HEK293 (cell line): ENCODE measurements at regions not wholly inside any gene's neighbourhood (a gene's known extent, or its start where the extent isn't known, plus 50 kb on each side); places are given as distances from the start of the nearest gene placed in this dataset.

Experiments
- CTCF ChIA-PET: fragments of 350-600 bp; formaldehyde crosslinking; extraction: SDS; loops from one replicate; lab custom pipeline; 2021; ENCODE audit warnings: antibody characterized with exemption; lab: Yijun Ruan, JAX
- POLR2A ChIA-PET: fragments of 300-600 bp; formaldehyde crosslinking; extraction: SDS; loops from one replicate; lab custom pipeline; 2020; ENCODE audit warnings: antibody characterized with exemption, inconsistent platforms; lab: Yijun Ruan, JAX
- H3K27ac ChIP-seq: fragments of 200-500 bp; sonication (Bioruptor generic); 2 replicates; pipeline ENCODE4 v1.5.1; 2014; ENCODE audit warnings: low read depth, low read length, control low read depth, inconsistent platforms; ENCODE audit errors: extremely low read depth
- H3K36me3 ChIP-seq, 2 experiments: fragments of 200-500 bp in 1 of 2; sonication (Bioruptor generic) in 1 of 2; 1 replicate in 1 of 2; 2 replicates in 1 of 2; pipeline ENCODE4 v1.5.1; 2014 to 2017; ENCODE audit warnings: inconsistent platforms in 2 of 2, low read length in 2 of 2; ENCODE audit not compliant: control insufficient read depth in 2 of 2, insufficient read depth in 1 of 2
- H3K4me1 ChIP-seq: fragments of 200-500 bp; sonication (Bioruptor generic); 2 replicates; pipeline ENCODE4 v1.5.1; 2014; ENCODE audit warnings: mild to moderate bottlenecking, low read length, inconsistent platforms; ENCODE audit not compliant: control insufficient read depth, insufficient read depth
- H3K4me3 ChIP-seq: 2 replicates; pipeline ENCODE4 v1.5.1; 2011; ENCODE audit warnings: low read depth, mild to moderate bottlenecking, control low read depth, low read length, moderate library complexity
- H3K9me3 ChIP-seq: fragments of 200-500 bp; sonication (Bioruptor generic); 2 replicates; pipeline ENCODE4 v1.5.1; 2014; ENCODE audit warnings: low read depth, low read length, inconsistent platforms; ENCODE audit not compliant: control insufficient read depth, insufficient read depth
- BCL11B ChIP-seq: fragments of 450-650 bp; formaldehyde crosslinking; IDR thresholded peaks from 2 replicates; pipeline ENCODE4 v1.5.1; 2016; ENCODE audit warnings: low read depth, missing biosample characterization, missing genetic modification characterization
- GLIS2 ChIP-seq: fragments of 450-650 bp; formaldehyde crosslinking; IDR thresholded peaks from 2 replicates; pipeline ENCODE4 v1.5.1; 2016; ENCODE audit warnings: missing biosample characterization, missing genetic modification characterization
- KLF16 ChIP-seq: fragments of 450-650 bp; formaldehyde crosslinking; IDR thresholded peaks from 2 replicates; pipeline ENCODE4 v1.5.1; 2017; ENCODE audit warnings: missing biosample characterization, missing genetic modification characterization
- MEIS1 ChIP-seq: sonication (generic); formaldehyde crosslinking; IDR thresholded peaks from 2 replicates; pipeline ENCODE4 v1.8.1; 2022; ENCODE audit warnings: missing genetic modification reagents, mild to moderate bottlenecking, borderline replicate concordance
- SP3 ChIP-seq: fragments of 450-650 bp; formaldehyde crosslinking; IDR thresholded peaks from 2 replicates; pipeline ENCODE4 v1.5.1; 2016; ENCODE audit warnings: missing biosample characterization, missing genetic modification characterization
- YY2 ChIP-seq: fragments of 450-650 bp; formaldehyde crosslinking; IDR thresholded peaks from 2 replicates; pipeline ENCODE4 v1.5.1; 2016; ENCODE audit warnings: missing biosample characterization, missing genetic modification characterization
- ZBTB17 ChIP-seq: fragments of 450-650 bp; formaldehyde crosslinking; IDR thresholded peaks from 2 replicates; pipeline ENCODE4 v1.5.1; 2016; ENCODE audit warnings: missing biosample characterization, missing genetic modification characterization
- ZEB2 ChIP-seq: fragments of 450-650 bp; formaldehyde crosslinking; IDR thresholded peaks from 2 replicates; pipeline ENCODE4 v1.5.1; 2016; ENCODE audit warnings: missing biosample characterization, missing genetic modification characterization
- ZFHX2 ChIP-seq: fragments of 450-650 bp; formaldehyde crosslinking; conservative IDR thresholded peaks from 2 replicates; pipeline ENCODE4 v1.5.1; 2016; ENCODE audit warnings: missing biosample characterization, missing genetic modification characterization
- ZNF121 ChIP-seq: fragments of 450-650 bp; formaldehyde crosslinking; IDR thresholded peaks from 2 replicates; pipeline ENCODE4 v1.5.1; 2016; ENCODE audit warnings: missing biosample characterization, missing genetic modification characterization
- ZNF140 ChIP-seq: fragments of 450-650 bp; formaldehyde crosslinking; IDR thresholded peaks from 2 replicates; pipeline ENCODE4 v1.5.1; 2016; ENCODE audit warnings: missing biosample characterization, missing genetic modification characterization
- ZNF155 ChIP-seq: fragments of 450-650 bp; formaldehyde crosslinking; IDR thresholded peaks from 2 replicates; pipeline ENCODE4 v1.5.1; 2016; ENCODE audit warnings: missing biosample characterization, missing genetic modification characterization
- ZNF175 ChIP-seq: fragments of 450-650 bp; formaldehyde crosslinking; IDR thresholded peaks from 2 replicates; pipeline ENCODE4 v1.5.1; 2016; ENCODE audit warnings: missing biosample characterization, missing genetic modification characterization
- ZNF2 ChIP-seq: fragments of 450-650 bp; formaldehyde crosslinking; IDR thresholded peaks from 2 replicates; pipeline ENCODE4 v1.5.1; 2016; ENCODE audit warnings: missing biosample characterization, missing genetic modification characterization
- ZNF211 ChIP-seq: fragments of 450-650 bp; formaldehyde crosslinking; IDR thresholded peaks from 2 replicates; pipeline ENCODE4 v1.5.1; 2016; ENCODE audit warnings: low read depth, missing biosample characterization, missing genetic modification characterization
- ZNF23 ChIP-seq: fragments of 450-650 bp; formaldehyde crosslinking; IDR thresholded peaks from 2 replicates; pipeline ENCODE4 v1.5.1; 2016; ENCODE audit warnings: missing biosample characterization, missing genetic modification characterization, borderline replicate concordance
- ZNF341 ChIP-seq: fragments of 450-650 bp; formaldehyde crosslinking; IDR thresholded peaks from 2 replicates; pipeline ENCODE4; 2016; ENCODE audit warnings: low read depth, missing biosample characterization, missing genetic modification characterization
- ZNF510 ChIP-seq: fragments of 450-650 bp; formaldehyde crosslinking; IDR thresholded peaks from 2 replicates; pipeline ENCODE4 v1.5.1; 2018; ENCODE audit warnings: mild to moderate bottlenecking, missing genetic modification characterization, missing biosample characterization; ENCODE audit not compliant: insufficient replicate concordance
- ZNF623 ChIP-seq: fragments of 450-650 bp; formaldehyde crosslinking; IDR thresholded peaks from 2 replicates; pipeline ENCODE4 v1.5.1; 2016; ENCODE audit warnings: missing biosample characterization, missing genetic modification characterization
- ZNF658 ChIP-seq: fragments of 450-650 bp; formaldehyde crosslinking; IDR thresholded peaks from 2 replicates; pipeline ENCODE4; 2016; ENCODE audit warnings: missing biosample characterization, missing genetic modification characterization
- ZNF701 ChIP-seq: fragments of 450-650 bp; formaldehyde crosslinking; IDR thresholded peaks from 2 replicates; pipeline ENCODE4 v1.5.1; 2016; ENCODE audit warnings: missing biosample characterization, missing genetic modification characterization
- ZNF707 ChIP-seq: fragments of 450-650 bp; formaldehyde crosslinking; IDR thresholded peaks from 2 replicates; pipeline ENCODE4 v1.5.1; 2016; ENCODE audit warnings: missing biosample characterization, missing genetic modification characterization
- TF ChIP-seq, protein P1 (sequence below): fragments of 450-650 bp; formaldehyde crosslinking; IDR thresholded peaks from 2 replicates; pipeline ENCODE4 v1.5.1; 2016; ENCODE audit warnings: missing biosample characterization, missing genetic modification characterization
- TF ChIP-seq, protein P2 (sequence below): fragments of 450-650 bp; formaldehyde crosslinking; IDR thresholded peaks from 2 replicates; pipeline ENCODE4 v1.5.1; 2016; ENCODE audit warnings: missing biosample characterization, missing genetic modification characterization
- TF ChIP-seq, protein P3 (sequence below): fragments of 450-650 bp; formaldehyde crosslinking; IDR thresholded peaks from 2 replicates; pipeline ENCODE4 v1.5.1; 2017; ENCODE audit warnings: missing biosample characterization, missing genetic modification characterization
- TF ChIP-seq, protein P4 (sequence below): fragments of 450-650 bp; formaldehyde crosslinking; IDR thresholded peaks from 2 replicates; pipeline ENCODE4 v1.5.1; 2017; ENCODE audit warnings: missing biosample characterization, missing genetic modification characterization

DNA sequence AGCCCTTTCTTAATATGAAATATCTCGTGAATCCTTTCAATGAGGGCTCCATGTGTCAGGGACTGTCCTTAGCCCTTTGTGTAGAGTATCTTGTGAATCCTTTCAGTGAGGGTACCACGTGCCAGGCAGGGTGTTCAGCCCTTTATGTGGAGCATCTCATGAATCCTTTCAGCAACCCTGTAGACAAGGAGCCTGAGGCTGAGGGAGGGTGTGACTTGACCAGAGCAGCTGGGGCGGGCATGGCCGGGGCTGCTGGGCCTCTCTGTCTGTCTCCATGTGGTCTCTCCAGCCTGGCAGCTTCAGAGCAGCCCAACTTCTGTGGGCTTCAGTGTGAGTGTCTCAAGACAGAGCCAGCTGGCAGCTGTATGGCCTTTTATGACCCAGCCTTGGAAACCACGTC lies 140.2 kb downstream of the AACS start (continued):
- TF ChIP-seq ZNF658 (no peak), MEIS1 (CRISPR knock-in tag) (no peak), ZNF175 (tag by site-specific recombination) (no peak)
- TF ChIP-seq, protein P1, sequence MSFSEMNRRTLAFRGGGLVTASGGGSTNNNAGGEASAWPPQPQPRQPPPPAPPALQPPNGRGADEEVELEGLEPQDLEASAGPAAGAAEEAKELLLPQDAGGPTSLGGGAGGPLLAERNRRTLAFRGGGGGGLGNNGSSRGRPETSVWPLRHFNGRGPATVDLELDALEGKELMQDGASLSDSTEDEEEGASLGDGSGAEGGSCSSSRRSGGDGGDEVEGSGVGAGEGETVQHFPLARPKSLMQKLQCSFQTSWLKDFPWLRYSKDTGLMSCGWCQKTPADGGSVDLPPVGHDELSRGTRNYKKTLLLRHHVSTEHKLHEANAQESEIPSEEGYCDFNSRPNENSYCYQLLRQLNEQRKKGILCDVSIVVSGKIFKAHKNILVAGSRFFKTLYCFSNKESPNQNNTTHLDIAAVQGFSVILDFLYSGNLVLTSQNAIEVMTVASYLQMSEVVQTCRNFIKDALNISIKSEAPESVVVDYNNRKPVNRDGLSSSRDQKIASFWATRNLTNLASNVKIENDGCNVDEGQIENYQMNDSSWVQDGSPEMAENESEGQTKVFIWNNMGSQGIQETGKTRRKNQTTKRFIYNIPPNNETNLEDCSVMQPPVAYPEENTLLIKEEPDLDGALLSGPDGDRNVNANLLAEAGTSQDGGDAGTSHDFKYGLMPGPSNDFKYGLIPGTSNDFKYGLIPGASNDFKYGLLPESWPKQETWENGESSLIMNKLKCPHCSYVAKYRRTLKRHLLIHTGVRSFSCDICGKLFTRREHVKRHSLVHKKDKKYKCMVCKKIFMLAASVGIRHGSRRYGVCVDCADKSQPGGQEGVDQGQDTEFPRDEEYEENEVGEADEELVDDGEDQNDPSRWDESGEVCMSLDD: no peak

DNA sequence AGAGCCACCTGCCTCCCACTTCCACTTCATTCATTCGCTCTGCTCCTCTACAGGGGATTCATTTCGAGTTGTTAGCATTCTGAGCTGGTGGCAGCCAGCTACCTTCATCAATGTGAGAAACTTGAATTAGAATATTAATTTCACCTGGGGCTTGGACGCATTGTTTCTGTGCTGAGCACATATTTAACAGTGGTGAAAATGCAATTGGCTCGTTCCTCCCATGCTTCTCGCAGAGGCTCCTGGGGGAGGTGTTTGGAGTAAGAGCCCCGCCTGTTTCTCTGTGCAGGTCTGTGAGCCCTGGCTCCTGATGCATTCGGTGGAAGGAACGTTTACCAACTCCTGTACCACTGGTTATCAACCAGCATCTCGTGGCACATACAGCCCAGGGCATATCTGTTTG lies 141.5 kb downstream of the AACS start:
- H3K4me1 ChIP-seq: no peaks in the 10 kb centered on the region
- no peaks in the 10 kb centered on the region for H3K36me3 ChIP-seq
- POLR2A ChIA-PET: no interaction called here
- no peak overlapping the region for H3K27ac ChIP-seq
- no peak for TF ChIP-seq ZBTB17
- TF ChIP-seq KLF16 (tag by site-specific recombination): no peak
- TF ChIP-seq, protein P2, sequence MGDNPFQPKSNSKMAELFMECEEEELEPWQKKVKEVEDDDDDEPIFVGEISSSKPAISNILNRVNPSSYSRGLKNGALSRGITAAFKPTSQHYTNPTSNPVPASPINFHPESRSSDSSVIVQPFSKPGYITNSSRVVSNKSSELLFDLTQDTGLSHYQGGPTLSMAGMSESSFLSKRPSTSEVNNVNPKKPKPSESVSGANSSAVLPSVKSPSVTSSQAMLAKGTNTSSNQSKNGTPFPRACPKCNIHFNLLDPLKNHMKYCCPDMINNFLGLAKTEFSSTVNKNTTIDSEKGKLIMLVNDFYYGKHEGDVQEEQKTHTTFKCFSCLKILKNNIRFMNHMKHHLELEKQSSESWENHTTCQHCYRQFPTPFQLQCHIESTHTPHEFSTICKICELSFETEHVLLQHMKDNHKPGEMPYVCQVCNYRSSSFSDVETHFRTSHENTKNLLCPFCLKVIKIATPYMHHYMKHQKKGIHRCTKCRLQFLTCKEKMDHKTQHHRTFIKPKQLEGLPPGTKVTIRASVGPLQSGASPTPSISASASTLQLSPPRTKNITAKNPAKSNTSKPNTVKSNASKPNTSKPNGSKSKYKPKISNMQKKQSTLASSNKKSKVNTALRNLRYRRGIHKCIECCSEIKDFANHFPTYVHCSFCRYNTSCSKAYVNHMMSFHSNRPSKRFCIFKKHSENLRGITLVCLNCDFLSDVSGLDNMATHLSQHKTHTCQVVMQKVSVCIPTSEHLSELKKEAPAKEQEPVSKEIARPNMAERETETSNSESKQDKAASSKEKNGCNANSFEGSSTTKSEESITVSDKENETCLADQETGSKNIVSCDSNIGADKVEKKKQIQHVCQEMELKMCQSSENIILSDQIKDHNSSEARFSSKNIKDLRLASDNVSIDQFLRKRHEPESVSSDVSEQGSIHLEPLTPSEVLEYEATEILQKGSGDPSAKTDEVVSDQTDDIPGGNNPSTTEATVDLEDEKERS (tag by site-specific recombination): no peak
- TF ChIP-seq ZNF2 (tag by site-specific recombination): no peak
- peak; percentile 37; the same call in 1 of the 2 replicates for TF ChIP-seq ZNF341 (tag by site-specific recombination)
- TF ChIP-seq, all 188 proteins: peak for 1
- CTCF ChIA-PET: interaction anchor here (1.8 kb wide), 1 partner anchor 14 kb away, joined by 3 read pairs; no protein-coding TSS in a partner anchor
- H3K4me3 ChIP-seq: no peak overlapping the region
- H3K9me3 ChIP-seq: no peaks in the 10 kb centered on the region

DNA sequence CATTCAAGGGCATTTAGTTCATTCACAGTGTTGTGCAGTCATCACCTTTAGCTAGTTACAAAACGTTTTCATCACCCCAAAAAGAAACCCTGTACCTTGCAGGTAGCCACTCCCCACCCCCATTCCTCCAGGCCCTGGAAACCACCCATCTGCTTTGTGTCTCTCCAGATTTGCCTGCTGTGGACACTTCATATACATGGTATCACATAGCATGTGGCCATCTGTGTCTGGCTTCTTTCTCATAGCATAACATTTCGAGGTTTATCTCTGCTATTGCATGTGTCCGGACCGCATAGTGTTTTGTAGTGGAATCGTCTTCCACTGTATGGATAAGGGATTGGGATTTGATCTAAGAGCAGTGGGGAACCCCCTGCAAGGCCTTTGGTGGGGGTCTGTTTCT lies 143.1 kb downstream of the AACS start:
- Histone ChIP-seq H3K4me3 (no peak overlapping the region), H3K27ac (no peak overlapping the region), H3K36me3 (no peaks in the 10 kb centered on the region), H3K9me3 (no peaks in the 10 kb centered on the region), H3K4me1 (no peaks in the 10 kb centered on the region)
- ChIA-PET CTCF (interaction anchor here (0.5 to 1.8 kb wide), 3 partner anchors 10 to 1907 kb away, joined by 3 to 4 read pairs (median 3); no protein-coding TSS in a partner anchor), POLR2A (no interaction called here)
- no peak for TF ChIP-seq ZNF140 (tag by site-specific recombination)
- no peak for TF ChIP-seq ZNF23
- no peak for TF ChIP-seq ZEB2 (tag by site-specific recombination)
- no peak for TF ChIP-seq GLIS2 (tag by site-specific recombination)
- no peak for TF ChIP-seq ZNF510
- TF ChIP-seq ZNF623 (tag by site-specific recombination): no peak
- TF ChIP-seq BCL11B: no peak
- TF ChIP-seq SP3 (tag by site-specific recombination): no peak
- no peak for TF ChIP-seq ZNF701 (tag by site-specific recombination)
- TF ChIP-seq ZNF211 (tag by site-specific recombination): no peak
- TF ChIP-seq, protein P3, sequence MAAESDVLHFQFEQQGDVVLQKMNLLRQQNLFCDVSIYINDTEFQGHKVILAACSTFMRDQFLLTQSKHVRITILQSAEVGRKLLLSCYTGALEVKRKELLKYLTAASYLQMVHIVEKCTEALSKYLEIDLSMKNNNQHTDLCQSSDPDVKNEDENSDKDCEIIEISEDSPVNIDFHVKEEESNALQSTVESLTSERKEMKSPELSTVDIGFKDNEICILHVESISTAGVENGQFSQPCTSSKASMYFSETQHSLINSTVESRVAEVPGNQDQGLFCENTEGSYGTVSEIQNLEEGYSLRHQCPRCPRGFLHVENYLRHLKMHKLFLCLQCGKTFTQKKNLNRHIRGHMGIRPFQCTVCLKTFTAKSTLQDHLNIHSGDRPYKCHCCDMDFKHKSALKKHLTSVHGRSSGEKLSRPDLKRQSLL (tag by site-specific recombination): no peak
- no peak for TF ChIP-seq ZNF121 (tag by site-specific recombination)
- no peak for TF ChIP-seq ZNF155 (tag by site-specific recombination)
- TF ChIP-seq ZNF707 (tag by site-specific recombination): no peak
- TF ChIP-seq YY2: no peak
- TF ChIP-seq, protein P4, sequence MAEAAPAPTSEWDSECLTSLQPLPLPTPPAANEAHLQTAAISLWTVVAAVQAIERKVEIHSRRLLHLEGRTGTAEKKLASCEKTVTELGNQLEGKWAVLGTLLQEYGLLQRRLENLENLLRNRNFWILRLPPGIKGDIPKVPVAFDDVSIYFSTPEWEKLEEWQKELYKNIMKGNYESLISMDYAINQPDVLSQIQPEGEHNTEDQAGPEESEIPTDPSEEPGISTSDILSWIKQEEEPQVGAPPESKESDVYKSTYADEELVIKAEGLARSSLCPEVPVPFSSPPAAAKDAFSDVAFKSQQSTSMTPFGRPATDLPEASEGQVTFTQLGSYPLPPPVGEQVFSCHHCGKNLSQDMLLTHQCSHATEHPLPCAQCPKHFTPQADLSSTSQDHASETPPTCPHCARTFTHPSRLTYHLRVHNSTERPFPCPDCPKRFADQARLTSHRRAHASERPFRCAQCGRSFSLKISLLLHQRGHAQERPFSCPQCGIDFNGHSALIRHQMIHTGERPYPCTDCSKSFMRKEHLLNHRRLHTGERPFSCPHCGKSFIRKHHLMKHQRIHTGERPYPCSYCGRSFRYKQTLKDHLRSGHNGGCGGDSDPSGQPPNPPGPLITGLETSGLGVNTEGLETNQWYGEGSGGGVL (tag by site-specific recombination): no peak
- no peak for TF ChIP-seq ZFHX2 (tag by site-specific recombination)
